K562 (cell line): ENCODE measurements at regions not wholly inside any gene's neighbourhood (a gene's known extent, or its start where the extent isn't known, plus 50 kb on each side); places are given as distances from the start of the nearest gene placed in this dataset.

ENCODE experiments used
- ATAC-seq: fragments of 200-7000 bp; cut with Tn5 transposase; 3 replicates; pipeline ENCODE4 v1.9.1; 2020; ENCODE audit warnings: moderate library complexity
- BruUV-seq: library from RNA; stranded (reverse); fragments of 400-500 nt; replicated peaks from 2 replicates; lab custom pipeline; 2021; lab: Mats Ljungman, UMichigan
- CTCF ChIA-PET: fragments of 300-600 bp; formaldehyde crosslinking; extraction: SDS; loops from one replicate; lab custom pipeline; 2021; ENCODE audit warnings: low intra/inter-chr PET ratio; lab: Yijun Ruan, JAX
- POLR2A ChIA-PET: fragments of 300-600, 350-650 bp; sonication (Branson Sonifier 250); formaldehyde crosslinking; extraction: SDS; loops from one replicate; lab custom pipeline; 2021; ENCODE audit warnings: antibody characterized with exemption, inconsistent platforms; lab: Yijun Ruan, JAX
- DNase-seq, 4 experiments: peaks; one replicate each; pipeline versions ENCODE4 v3.0.0 to v3.0.0-alpha.2; 2011 to 2018; ENCODE audit warnings: low spot score in 3 of 4, mixed read lengths in 3 of 4; ENCODE audit errors: extremely low read depth in 1 of 4
- FAIRE-seq: peaks from 2 replicates; lab custom pipeline; 2011; peaks lifted over from hg19 to GRCh38; lab: Jason Lieb, UNC
- H2AFZ ChIP-seq: 2 replicates; pipeline ENCODE4 v1.6.0; 2011; ENCODE audit warnings: low read depth, low read length, control low read depth, inconsistent platforms
- H3K27ac ChIP-seq: fragments of 200-600 bp; 3 replicates; pipeline ENCODE4 v1.8.0; 2011; ENCODE audit warnings: low read depth, mild to moderate bottlenecking, control low read depth, inconsistent platforms, low read length, moderate library complexity, mixed read lengths; ENCODE audit errors: extremely low read depth
- H3K27me3 ChIP-seq, 2 experiments: fragments of 300-600 bp in 1 of 2; 2 replicates in 1 of 2; 3 replicates in 1 of 2; pipeline versions ENCODE4 v1.6.0 to v1.8.0; 2011; ENCODE audit warnings: inconsistent platforms in 2 of 2, low read length in 2 of 2, mild to moderate bottlenecking in 1 of 2, mixed read lengths in 1 of 2, moderate library complexity in 1 of 2; ENCODE audit not compliant: control insufficient read depth in 2 of 2, insufficient read depth in 2 of 2
- H3K36me3 ChIP-seq: fragments of 300-600 bp; 3 replicates; pipeline ENCODE4 v1.8.0; 2011; ENCODE audit warnings: mild to moderate bottlenecking, low read length, inconsistent platforms; ENCODE audit not compliant: control insufficient read depth, insufficient read depth
- H3K4me1 ChIP-seq, 2 experiments: fragments of 200-600 bp in 1 of 2; replicated peaks in 1 of 2; 2 replicates in 1 of 2; 3 replicates in 1 of 2; pipeline versions ENCODE4 v1.5.1 to v1.8.0; 2011; ENCODE audit warnings: inconsistent platforms in 2 of 2, low read length in 2 of 2, mild to moderate bottlenecking in 1 of 2, mixed read lengths in 1 of 2, moderate library complexity in 1 of 2; ENCODE audit not compliant: control insufficient read depth in 2 of 2, insufficient read depth in 2 of 2
- H3K4me2 ChIP-seq: 2 replicates; pipeline ENCODE4 v1.6.1; 2011; ENCODE audit warnings: low read length, control low read depth, inconsistent platforms, mixed read lengths; ENCODE audit not compliant: insufficient read depth
- H3K4me3 ChIP-seq: fragments of 200-600 bp; sonication (generic), shearing (Covaris generic); 2 replicates; pipeline ENCODE4 v1.5.1; 2016; ENCODE audit warnings: control low read depth, inconsistent platforms
- H3K79me2 ChIP-seq: fragments of 200-600 bp; 3 replicates; pipeline ENCODE4 v1.8.0; 2011; ENCODE audit warnings: low read length, inconsistent platforms; ENCODE audit not compliant: control insufficient read depth, insufficient read depth
- H3K9ac ChIP-seq, 2 experiments: 2 replicates each; pipeline versions ENCODE4 v1.6.0 to v1.6.1; 2011; ENCODE audit warnings: low read depth in 2 of 2, low read length in 2 of 2, control low read depth in 1 of 2, inconsistent platforms in 1 of 2, mild to moderate bottlenecking in 1 of 2, mixed read lengths in 1 of 2; ENCODE audit not compliant: insufficient read depth in 1 of 2
- H3K9me1 ChIP-seq: one replicate; pipeline ENCODE4 v1.6.0; 2011; ENCODE audit warnings: inconsistent platforms, mild to moderate bottlenecking, low read length, moderate library complexity; ENCODE audit not compliant: control insufficient read depth, insufficient read depth
- H3K9me3 ChIP-seq: replicated peaks from 2 replicates; pipeline ENCODE4 v1.5.1; 2011; ENCODE audit warnings: low read depth, low read length, inconsistent platforms; ENCODE audit not compliant: control insufficient read depth, insufficient read depth
- H4K20me1 ChIP-seq: replicated peaks from 2 replicates; pipeline ENCODE4 v1.6.1; 2011; ENCODE audit warnings: low read length, inconsistent platforms, mixed read lengths; ENCODE audit not compliant: control insufficient read depth, insufficient read depth
- GABPA ChIP-seq: fragments of 200-800 bp; sonication (Bioruptor generic); conservative IDR thresholded peaks from 2 replicates; pipeline ENCODE4 v1.6.1; 2016; ENCODE audit warnings: low read depth, missing genetic modification characterization, missing compliant biosample characterization
- GTF2E2 ChIP-seq: fragments of 200-800 bp; sonication (Bioruptor generic); IDR thresholded peaks from 2 replicates; pipeline ENCODE4 v1.6.1; 2016; ENCODE audit warnings: missing genetic modification characterization, missing compliant biosample characterization
- KLF10 ChIP-seq: fragments of 250-450 bp; sonication (Bioruptor Pico); IDR thresholded peaks from 2 replicates; pipeline ENCODE4 v1.6.1; 2021; ENCODE audit warnings: matching md5 sums
- NR4A1 ChIP-seq, 2 experiments: fragments of 250-450 bp in 1 of 2; fragments of 450-650 bp in 1 of 2; sonication (Bioruptor Pico) in 1 of 2; IDR thresholded peaks; 2 replicates each; pipeline versions ENCODE4 v1.4.0 to v1.6.1; 2016 to 2020; ENCODE audit warnings: mild to moderate bottlenecking in 2 of 2, missing compliant biosample characterization in 1 of 2, missing genetic modification characterization in 1 of 2, moderate library complexity in 1 of 2
- TEAD1 ChIP-seq, 2 experiments: fragments of 450-650 bp in 1 of 2; sonication (generic) in 1 of 2; formaldehyde crosslinking; IDR thresholded peaks; 2 replicates each; pipeline versions ENCODE4 v1.4.0 to v1.8.0; 2020 to 2022; ENCODE audit warnings: mild to moderate bottlenecking in 2 of 2, missing genetic modification reagents in 1 of 2
- TGIF2 ChIP-seq: sonication (generic); formaldehyde crosslinking; IDR thresholded peaks from 2 replicates; pipeline ENCODE4 v1.8.1; 2022; ENCODE audit warnings: mild to moderate bottlenecking, missing genetic modification reagents, moderate library complexity
- ZSCAN32 ChIP-seq: fragments of 450-650 bp; formaldehyde crosslinking; IDR thresholded peaks from 2 replicates; pipeline ENCODE4 v1.4.0; 2020; ENCODE audit warnings: mild to moderate bottlenecking, moderate library complexity
- WGBS: fragments of 100-300 bp; shearing (Covaris generic); methylation state at CpG from one replicate; pipeline ENCODE4 v1.1.6; 2016; ENCODE audit warnings: low coverage, mixed read lengths; ENCODE audit not compliant: insufficient coverage; ENCODE audit errors: missing lambda C conversion rate; 5-methylcytosine and 5-hydroxymethylcytosine counted together
- in situ Hi-C: fragments of 300-500 bp; cut with MboI; formaldehyde crosslinking; loops from 4 replicates; pipeline ENCODE4 v1.15.0; 2018; ENCODE audit warnings: inconsistent platforms, mixed read lengths
- intact Hi-C: fragments of 100-400 bp; cut with micrococcal nuclease; formaldehyde crosslinking; loops from 2 replicates; pipeline ENCODE4 v1.14.2; 2022
- TF ChIP-seq, protein P1 (sequence below): fragments of 450-650 bp; IDR thresholded peaks from 2 replicates; pipeline ENCODE4 v1.6.1; 2017; ENCODE audit warnings: antibody characterized with exemption
- TF ChIP-seq, protein P2 (sequence below): fragments of 450-650 bp; formaldehyde crosslinking; IDR thresholded peaks from 2 replicates; pipeline ENCODE4 v1.4.0; 2022; ENCODE audit warnings: mild to moderate bottlenecking, moderate library complexity
- TF ChIP-seq, protein P3 (sequence below): fragments of 450-650 bp; formaldehyde crosslinking; IDR thresholded peaks from 2 replicates; pipeline ENCODE4 v1.4.0; 2020; ENCODE audit warnings: mild to moderate bottlenecking

DNA sequence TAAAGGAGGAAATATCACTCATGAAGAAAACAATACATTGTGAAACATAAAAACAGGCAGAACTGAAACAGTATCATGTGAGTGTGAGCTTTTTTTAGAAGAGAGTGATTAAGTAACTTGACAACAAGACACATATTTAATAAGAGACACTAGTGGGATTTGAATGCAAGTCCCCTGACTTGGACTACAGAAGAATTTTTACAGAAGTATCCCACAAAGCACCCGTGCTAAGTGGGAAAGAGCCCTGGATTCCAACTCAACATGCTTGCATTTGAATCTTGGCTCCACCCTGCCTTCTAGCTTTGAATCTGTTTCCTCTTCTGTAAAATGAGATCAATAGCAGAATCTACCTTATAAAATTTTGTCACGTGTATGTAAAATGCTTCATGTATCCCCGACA is 166.2 kb downstream of the ZNF365 start:
- TF ChIP-seq, protein P1, sequence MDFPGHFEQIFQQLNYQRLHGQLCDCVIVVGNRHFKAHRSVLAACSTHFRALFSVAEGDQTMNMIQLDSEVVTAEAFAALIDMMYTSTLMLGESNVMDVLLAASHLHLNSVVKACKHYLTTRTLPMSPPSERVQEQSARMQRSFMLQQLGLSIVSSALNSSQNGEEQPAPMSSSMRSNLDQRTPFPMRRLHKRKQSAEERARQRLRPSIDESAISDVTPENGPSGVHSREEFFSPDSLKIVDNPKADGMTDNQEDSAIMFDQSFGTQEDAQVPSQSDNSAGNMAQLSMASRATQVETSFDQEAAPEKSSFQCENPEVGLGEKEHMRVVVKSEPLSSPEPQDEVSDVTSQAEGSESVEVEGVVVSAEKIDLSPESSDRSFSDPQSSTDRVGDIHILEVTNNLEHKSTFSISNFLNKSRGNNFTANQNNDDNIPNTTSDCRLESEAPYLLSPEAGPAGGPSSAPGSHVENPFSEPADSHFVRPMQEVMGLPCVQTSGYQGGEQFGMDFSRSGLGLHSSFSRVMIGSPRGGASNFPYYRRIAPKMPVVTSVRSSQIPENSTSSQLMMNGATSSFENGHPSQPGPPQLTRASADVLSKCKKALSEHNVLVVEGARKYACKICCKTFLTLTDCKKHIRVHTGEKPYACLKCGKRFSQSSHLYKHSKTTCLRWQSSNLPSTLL, result no peak
- no peak for TF ChIP-seq GTF2E2 (tag)
- TF ChIP-seq KLF10 (CRISPR knock-in tag), result no peak
- no peaks in the 10 kb centered on the region for H3K9me1 ChIP-seq
- no peaks in the 10 kb centered on the region for H3K36me3 ChIP-seq
- WGBS, result 0% methylated on average over 3 of the region's 3 CpGs
- no peak overlapping the region for H2AFZ ChIP-seq
- ChIA-PET CTCF (no interaction called here), POLR2A (interaction anchor here (0.9 kb wide), 1 partner anchor 277 kb away, joined by 3 read pairs; no protein-coding TSS in a partner anchor)
- H3K9ac ChIP-seq, result no peak overlapping the region
- no peaks in the 10 kb centered on the region for H3K27me3 ChIP-seq
- BruUV-seq, result no TSS peak
- no peaks in the 10 kb centered on the region for H3K4me1 ChIP-seq
- no peak overlapping the region for H3K4me3 ChIP-seq
- no peak for DNase-seq
- H3K9me3 ChIP-seq, result no peaks in the 10 kb centered on the region
- intact Hi-C loops, result no loop called here
- H4K20me1 ChIP-seq, result no peaks in the 10 kb centered on the region
- H3K27ac ChIP-seq, result no peak overlapping the region
- H3K4me2 ChIP-seq, result no peak overlapping the region
- in situ Hi-C loops, result no loop called here
- ATAC-seq, result no peak
- no peak for FAIRE-seq
- H3K79me2 ChIP-seq, result no peaks in the 10 kb centered on the region

DNA sequence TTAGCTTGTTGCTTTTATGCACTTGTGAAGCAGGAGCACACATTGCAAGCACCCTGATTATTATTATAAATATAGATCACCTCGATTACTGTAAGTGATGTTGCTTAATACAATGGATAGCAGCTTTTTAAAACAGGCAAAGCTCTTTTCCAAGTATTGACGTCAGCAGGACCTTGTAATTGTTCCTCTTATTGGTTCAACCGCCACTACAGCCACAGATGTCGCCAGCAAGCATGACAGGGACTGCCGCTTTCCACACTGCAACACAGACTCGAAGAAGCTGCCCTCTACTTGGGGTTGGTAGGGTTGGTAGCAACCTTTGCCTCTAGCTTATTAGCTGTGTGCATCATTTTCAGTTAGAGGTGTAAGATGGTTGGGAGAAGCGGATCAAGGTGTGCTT is 167.6 kb downstream of the ZNF365 start:
- DNase-seq (no peak), ATAC-seq (no peak)
- ChIA-PET CTCF (no interaction called here), POLR2A (no interaction called here)
- Histone ChIP-seq H3K27me3 (no peaks in the 10 kb centered on the region), H3K79me2 (no peaks in the 10 kb centered on the region), H2AFZ (no peak overlapping the region), H3K9me1 (no peaks in the 10 kb centered on the region), H3K9ac (no peak overlapping the region), H4K20me1 (no peaks in the 10 kb centered on the region), H3K9me3 (no peaks in the 10 kb centered on the region), H3K4me1 (no peaks in the 10 kb centered on the region), H3K27ac (no peak overlapping the region)
- intact Hi-C loops, result no loop called here
- WGBS, result 0% methylated on average over 7 of the region's 7 CpGs
- in situ Hi-C loops, result no loop called here
- BruUV-seq, result no TSS peak
- no peak for TF ChIP-seq ZSCAN32 (CRISPR knock-in tag)
- no peak for TF ChIP-seq TEAD1 (CRISPR knock-in tag; IDR thresholded peaks at IDR 0.05)
- TF ChIP-seq, protein P2, sequence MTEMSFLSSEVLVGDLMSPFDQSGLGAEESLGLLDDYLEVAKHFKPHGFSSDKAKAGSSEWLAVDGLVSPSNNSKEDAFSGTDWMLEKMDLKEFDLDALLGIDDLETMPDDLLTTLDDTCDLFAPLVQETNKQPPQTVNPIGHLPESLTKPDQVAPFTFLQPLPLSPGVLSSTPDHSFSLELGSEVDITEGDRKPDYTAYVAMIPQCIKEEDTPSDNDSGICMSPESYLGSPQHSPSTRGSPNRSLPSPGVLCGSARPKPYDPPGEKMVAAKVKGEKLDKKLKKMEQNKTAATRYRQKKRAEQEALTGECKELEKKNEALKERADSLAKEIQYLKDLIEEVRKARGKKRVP (CRISPR knock-in tag), result no peak
- TF ChIP-seq, protein P3, sequence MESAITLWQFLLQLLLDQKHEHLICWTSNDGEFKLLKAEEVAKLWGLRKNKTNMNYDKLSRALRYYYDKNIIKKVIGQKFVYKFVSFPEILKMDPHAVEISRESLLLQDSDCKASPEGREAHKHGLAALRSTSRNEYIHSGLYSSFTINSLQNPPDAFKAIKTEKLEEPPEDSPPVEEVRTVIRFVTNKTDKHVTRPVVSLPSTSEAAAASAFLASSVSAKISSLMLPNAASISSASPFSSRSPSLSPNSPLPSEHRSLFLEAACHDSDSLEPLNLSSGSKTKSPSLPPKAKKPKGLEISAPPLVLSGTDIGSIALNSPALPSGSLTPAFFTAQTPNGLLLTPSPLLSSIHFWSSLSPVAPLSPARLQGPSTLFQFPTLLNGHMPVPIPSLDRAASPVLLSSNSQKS, result no peak
- TF ChIP-seq TGIF2, result no peak
- TF ChIP-seq NR4A1 (CRISPR knock-in tag; IDR thresholded peaks at IDR 0.05), result no peak
- no peak for TF ChIP-seq NR4A1 (tag; IDR thresholded peaks at IDR 0.05)
- no peak for TF ChIP-seq GABPA (tag)
- TF ChIP-seq, all 486 proteins: peak for 0
- Histone ChIP-seq H3K4me2 (no peak overlapping the region), H3K4me3 (no peak overlapping the region), H3K36me3 (no peaks in the 10 kb centered on the region)
- FAIRE-seq, result no peak
